Omental fat pad (tissue), 3 donors: ENCODE measurements at regions not wholly inside any gene's neighbourhood (a gene's known extent, or its start where the extent isn't known, plus 50 kb on each side); places are given as distances from the start of the nearest gene placed in this dataset.

ENCODE experiments used
- ATAC-seq: fragments of 150-250 bp; one replicate; pipeline ENCODE4 v1.9.1; 2016; ENCODE audit warnings: mild to moderate bottlenecking, moderate library complexity; ENCODE audit not compliant: low FRiP score
- DNase-seq: peaks from one replicate; pipeline ENCODE4 v3.0.0-alpha.2; 2019; ENCODE audit warnings: low spot score
- TF ChIP-seq, protein P1 (sequence below), 3 donors: fragments of 450-650 bp; IDR thresholded peaks; one replicate each; pipeline ENCODE4 v1.5.1; 2016 to 2017; ENCODE audit warnings: antibody characterized with exemption in 3 of 3, mild to moderate bottlenecking in 3 of 3, moderate library complexity in 2 of 3

DNA sequence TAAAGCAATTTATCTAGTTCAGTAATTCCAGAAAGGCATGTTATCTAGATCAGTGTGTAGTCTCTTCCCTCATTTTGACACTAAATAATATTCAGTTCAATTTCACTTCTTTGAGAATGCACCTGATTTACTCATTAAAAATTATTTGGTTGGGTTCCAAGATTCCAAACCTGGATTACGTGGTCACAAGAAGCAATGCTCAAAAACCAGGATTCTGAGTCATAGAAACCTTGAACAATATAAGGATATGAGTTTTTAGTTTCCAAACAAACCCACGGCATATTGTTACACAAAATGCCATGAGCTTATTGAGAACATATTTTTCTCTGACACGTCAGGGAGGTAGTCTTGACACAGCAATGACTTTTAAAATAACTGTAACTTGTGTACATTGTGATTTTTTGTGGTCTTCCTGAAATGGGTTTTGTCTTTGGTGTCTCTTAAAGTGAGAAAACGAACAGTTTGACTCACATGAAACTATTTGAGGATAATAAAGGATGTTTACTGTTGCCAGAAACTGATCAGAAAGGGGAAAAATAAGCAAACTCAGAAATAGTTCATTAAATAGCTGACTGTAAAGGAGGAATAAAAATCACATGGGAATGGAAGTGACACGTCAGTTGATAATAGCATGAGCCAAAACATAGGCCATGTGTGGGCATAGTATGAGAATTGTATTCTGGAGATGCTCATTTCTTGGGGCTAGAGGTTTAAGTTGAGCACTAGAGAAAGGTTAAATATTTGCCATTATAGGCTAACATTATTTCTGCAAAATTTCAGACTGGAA is 617.7 kb upstream of the CDH2 start:
- TF ChIP-seq, protein P1, sequence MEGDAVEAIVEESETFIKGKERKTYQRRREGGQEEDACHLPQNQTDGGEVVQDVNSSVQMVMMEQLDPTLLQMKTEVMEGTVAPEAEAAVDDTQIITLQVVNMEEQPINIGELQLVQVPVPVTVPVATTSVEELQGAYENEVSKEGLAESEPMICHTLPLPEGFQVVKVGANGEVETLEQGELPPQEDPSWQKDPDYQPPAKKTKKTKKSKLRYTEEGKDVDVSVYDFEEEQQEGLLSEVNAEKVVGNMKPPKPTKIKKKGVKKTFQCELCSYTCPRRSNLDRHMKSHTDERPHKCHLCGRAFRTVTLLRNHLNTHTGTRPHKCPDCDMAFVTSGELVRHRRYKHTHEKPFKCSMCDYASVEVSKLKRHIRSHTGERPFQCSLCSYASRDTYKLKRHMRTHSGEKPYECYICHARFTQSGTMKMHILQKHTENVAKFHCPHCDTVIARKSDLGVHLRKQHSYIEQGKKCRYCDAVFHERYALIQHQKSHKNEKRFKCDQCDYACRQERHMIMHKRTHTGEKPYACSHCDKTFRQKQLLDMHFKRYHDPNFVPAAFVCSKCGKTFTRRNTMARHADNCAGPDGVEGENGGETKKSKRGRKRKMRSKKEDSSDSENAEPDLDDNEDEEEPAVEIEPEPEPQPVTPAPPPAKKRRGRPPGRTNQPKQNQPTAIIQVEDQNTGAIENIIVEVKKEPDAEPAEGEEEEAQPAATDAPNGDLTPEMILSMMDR (IDR thresholded peaks at IDR 0.05) = no peak
- DNase-seq = no peak
- no peak for ATAC-seq

DNA sequence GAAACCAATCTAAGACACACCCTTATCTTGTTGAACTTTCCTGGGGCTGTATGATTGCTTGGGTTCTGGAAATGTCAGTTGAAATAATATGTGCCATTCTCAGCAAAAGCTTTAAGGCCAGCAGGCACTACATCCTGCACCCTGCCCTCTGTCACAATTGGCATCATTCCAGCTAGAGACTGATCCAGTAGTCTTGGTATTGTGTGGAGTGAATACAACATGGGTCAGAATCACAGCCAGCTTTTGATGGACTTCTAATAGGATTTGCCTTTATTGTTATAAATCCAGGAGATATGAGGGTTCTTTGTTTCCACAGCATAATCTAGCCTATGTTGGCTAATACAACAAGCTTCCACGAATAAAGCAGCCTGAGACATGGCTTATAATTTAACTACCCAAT is 617.0 kb upstream of the CDH2 start:
- TF ChIP-seq, protein P1 (IDR thresholded peaks at IDR 0.05) = no peak
- no peak for DNase-seq
- ATAC-seq = no peak

DNA sequence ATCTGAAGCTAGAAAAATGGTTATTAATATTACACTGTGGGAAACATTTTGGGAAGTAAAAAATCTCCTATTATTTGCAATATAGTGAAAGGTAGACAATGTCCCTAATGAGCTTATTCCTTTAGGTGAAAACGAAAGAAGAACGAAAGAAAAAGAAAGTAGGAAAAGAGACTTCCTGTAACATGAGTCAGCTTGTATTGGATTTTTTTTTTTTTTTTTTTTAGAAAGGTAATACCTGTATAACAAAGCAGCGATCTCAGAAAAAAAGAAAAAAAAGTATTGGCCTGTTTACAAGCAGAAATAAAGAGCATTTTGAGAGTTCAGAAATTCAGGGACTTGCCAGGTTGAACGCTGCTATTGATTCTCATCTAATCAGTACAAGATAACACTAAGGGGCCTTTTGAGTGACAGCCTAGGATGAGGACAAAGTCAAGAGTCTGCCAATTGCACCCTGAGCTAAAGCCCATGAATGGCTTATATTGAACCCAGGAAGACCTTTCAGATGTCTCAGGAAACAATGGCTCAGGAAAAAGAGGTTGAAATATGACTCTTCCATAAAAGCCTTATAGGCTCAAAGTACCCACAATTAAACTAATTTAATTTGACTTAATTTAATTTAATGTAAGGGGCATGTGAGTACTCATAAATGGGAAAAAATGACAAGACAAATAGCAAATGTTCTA is 615.6 kb upstream of the CDH2 start:
- TF ChIP-seq, protein P1 (IDR thresholded peaks at IDR 0.05) = no peak
- DNase-seq = no peak
- no peak for ATAC-seq

DNA sequence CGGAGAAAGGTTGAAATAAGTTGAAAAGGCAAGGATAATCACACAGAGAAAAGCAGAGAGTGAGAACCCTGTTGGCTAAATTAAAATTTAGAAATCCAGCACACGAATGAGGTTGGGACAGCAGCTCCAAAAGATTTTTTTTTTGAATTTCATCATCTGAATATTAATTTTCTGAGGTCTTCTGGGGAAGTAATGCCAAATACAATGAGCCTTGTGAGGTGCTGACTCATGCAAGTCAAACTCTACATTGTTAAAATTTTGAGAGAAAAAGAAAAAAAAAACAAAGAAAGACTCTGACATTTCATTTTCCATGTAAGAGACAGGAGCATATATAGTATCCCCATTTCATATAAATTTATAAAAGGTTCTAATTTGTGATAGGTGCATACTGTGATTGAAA is 614.2 kb upstream of the CDH2 start:
- ATAC-seq = no peak
- no peak for DNase-seq
- TF ChIP-seq, protein P1 (IDR thresholded peaks at IDR 0.05) = no peak

DNA sequence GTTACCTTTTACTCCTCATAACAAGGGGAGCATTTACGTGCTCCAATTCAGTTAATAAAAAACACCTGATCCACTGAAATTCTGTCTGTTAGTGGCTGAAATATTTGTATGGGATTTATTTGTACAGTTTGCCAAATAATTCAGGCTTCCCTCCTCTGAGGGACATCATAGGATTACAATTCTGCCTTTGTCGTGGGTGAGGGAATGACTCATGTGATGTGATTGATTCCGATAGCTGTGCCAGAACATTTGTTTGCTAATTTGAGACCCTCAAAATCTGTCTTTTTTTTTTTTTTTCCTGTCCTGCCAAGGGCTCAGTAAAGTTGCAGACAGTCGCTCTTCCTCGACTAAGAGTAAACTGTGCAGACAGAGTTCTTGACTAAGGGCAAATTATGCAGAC is 612.6 kb upstream of the CDH2 start:
- no peak for ATAC-seq

DNA sequence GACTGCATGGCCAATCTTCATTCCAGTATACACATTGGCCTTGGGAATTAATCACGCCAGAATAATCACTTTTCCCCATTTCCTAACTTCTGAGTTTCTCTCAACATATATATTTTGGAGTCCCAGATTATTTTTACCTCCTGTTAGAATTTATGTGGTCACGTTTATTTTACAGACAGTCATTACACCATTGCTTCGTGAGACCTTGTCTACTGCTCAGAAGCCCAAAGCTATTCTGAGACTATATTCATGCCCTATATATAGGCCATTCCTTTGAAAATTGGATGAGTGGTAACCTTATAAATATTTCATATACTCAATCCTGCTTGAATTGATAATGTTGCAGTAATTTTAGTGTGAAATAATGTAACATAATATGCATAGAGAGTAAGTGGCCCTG is 610.0 kb upstream of the CDH2 start:
- ATAC-seq = no peak

More for the DNA sequence above, 612.6 kb upstream of the CDH2 start:
- TF ChIP-seq, protein P1 (IDR thresholded peaks at IDR 0.05) = no peak
- DNase-seq = no peak

More for the DNA sequence above, 610.0 kb upstream of the CDH2 start:
- DNase-seq = no peak
- TF ChIP-seq, protein P1 (IDR thresholded peaks at IDR 0.05) = no peak
